HCT116 (cell line): ENCODE measurements at regions not wholly inside any gene's neighbourhood (a gene's known extent, or its start where the extent isn't known, plus 50 kb on each side); places are given as distances from the start of the nearest gene placed in this dataset.

Source experiments
- ATAC-seq: fragments of 200-7000 bp; cut with Tn5 transposase; 2 replicates; pipeline ENCODE4 v1.9.1; 2020; ENCODE audit warnings: mild to moderate bottlenecking, moderate library complexity
- BruUV-seq: library from RNA; stranded (reverse); fragments of 400-500 nt; replicated peaks from 2 replicates; lab custom pipeline; 2021; lab: Mats Ljungman, UMichigan
- CTCF ChIA-PET: fragments of 300-600 bp; sonication (Branson Sonifier 250); formaldehyde crosslinking; loops from one replicate; lab custom pipeline; 2021; ENCODE audit warnings: antibody characterized with exemption; lab: Charles Lee
- POLR2A ChIA-PET: fragments of 300-600, 350-600 bp; sonication (Branson Sonifier 250); formaldehyde crosslinking; loops from one replicate; lab custom pipeline; 2021; ENCODE audit warnings: antibody characterized with exemption; lab: Charles Lee
- RAD21 ChIA-PET, 2 experiments: fragments of 300-600 bp; sonication (Branson Sonifier 250); formaldehyde crosslinking; loops; one replicate each; lab custom pipeline; 2023; ENCODE audit warnings: low total read pairs in 2 of 2; ENCODE audit not compliant: uncharacterized antibody in 2 of 2, unreplicated experiment in 2 of 2, low non-redundant PET in 1 of 2; lab: Charles Lee
- DNase-seq: peaks from one replicate; pipeline ENCODE4 v3.0.0-alpha.2; 2010; ENCODE audit warnings: low read depth, low spot score
- H2AFZ ChIP-seq: fragments of 200-600 bp; shearing (Covaris generic), sonication (generic); 2 replicates; pipeline ENCODE4 v1.6.1; 2017; ENCODE audit warnings: low read depth, mixed run types, mixed read lengths, antibody characterized with exemption, low read length; ENCODE audit not compliant: poor library complexity, severe bottlenecking
- H3K27ac ChIP-seq: 2 replicates; pipeline ENCODE4 v1.5.1; 2012; ENCODE audit warnings: low read depth, low read length
- H3K27me3 ChIP-seq: fragments of 200-600 bp; sonication (generic); 2 replicates; pipeline ENCODE4 v1.6.1; 2016; ENCODE audit warnings: mixed run types, low read length, mixed read lengths; ENCODE audit not compliant: insufficient read depth
- H3K36me3 ChIP-seq, 2 experiments: fragments of 200-500 bp in 1 of 2; fragments of 200-600 bp in 1 of 2; sonication (Bioruptor generic) in 1 of 2; sonication (generic) in 1 of 2; 2 replicates each; pipeline versions ENCODE4 v1.5.1 to v1.6.1; 2014 to 2016; ENCODE audit warnings: low read length in 2 of 2, inconsistent platforms in 1 of 2, mixed read lengths in 1 of 2, mixed run types in 1 of 2; ENCODE audit not compliant: insufficient read depth in 2 of 2, control insufficient read depth in 1 of 2
- H3K4me1 ChIP-seq, 2 experiments: fragments of 200-600 bp in 1 of 2; sonication (generic) in 1 of 2; 2 replicates each; pipeline versions ENCODE4 v1.5.1 to v1.6.1; 2012 to 2017; ENCODE audit warnings: low read length in 2 of 2, inconsistent platforms in 1 of 2, mild to moderate bottlenecking in 1 of 2, mixed read lengths in 1 of 2, mixed run types in 1 of 2, moderate library complexity in 1 of 2; ENCODE audit not compliant: insufficient read depth in 2 of 2, control insufficient read depth in 1 of 2
- H3K4me2 ChIP-seq: fragments of 200-600 bp; sonication (generic); 2 replicates; pipeline ENCODE4 v1.6.1; 2017; ENCODE audit warnings: mixed run types, low read length, mixed read lengths
- H3K4me3 ChIP-seq, 2 experiments: fragments of 200-600 bp in 1 of 2; sonication (generic) in 1 of 2; replicated peaks in 1 of 2; 2 replicates each; pipeline ENCODE4 v1.5.1; 2011 to 2016; ENCODE audit warnings: low read length in 2 of 2, control low read depth in 1 of 2, low read depth in 1 of 2, mild to moderate bottlenecking in 1 of 2, mixed read lengths in 1 of 2, mixed run types in 1 of 2
- H3K79me2 ChIP-seq: fragments of 200-600 bp; sonication (generic); 2 replicates; pipeline ENCODE4 v1.6.1; 2017; ENCODE audit warnings: mild to moderate bottlenecking, mixed run types, low read length, moderate library complexity, mixed read lengths; ENCODE audit not compliant: insufficient read depth
- H3K9ac ChIP-seq: fragments of 200-600 bp; sonication (generic); 2 replicates; pipeline ENCODE4 v1.6.1; 2016; ENCODE audit warnings: low read length, mixed read lengths
- H3K9me2 ChIP-seq: fragments of 200-600 bp; sonication (generic), shearing (Covaris generic); 2 replicates; pipeline ENCODE4 v1.6.1; 2017; ENCODE audit warnings: mixed run types, mild to moderate bottlenecking, moderate library complexity; ENCODE audit not compliant: insufficient read depth
- H3K9me3 ChIP-seq, 2 experiments: fragments of 200-500 bp in 1 of 2; fragments of 200-600 bp in 1 of 2; sonication (Bioruptor generic) in 1 of 2; sonication (generic) in 1 of 2; 2 replicates each; pipeline ENCODE4 v1.6.1; 2014 to 2017; ENCODE audit warnings: low read length in 2 of 2, mixed read lengths in 2 of 2, inconsistent platforms in 1 of 2, low read depth in 1 of 2, mild to moderate bottlenecking in 1 of 2, mixed run types in 1 of 2, moderate library complexity in 1 of 2; ENCODE audit not compliant: control insufficient read depth in 1 of 2, insufficient read depth in 1 of 2
- H4K20me1 ChIP-seq: fragments of 200-600 bp; sonication (generic), shearing (Covaris generic); 2 replicates; pipeline ENCODE4 v1.6.1; 2017; ENCODE audit warnings: mixed run types, mild to moderate bottlenecking, moderate library complexity; ENCODE audit not compliant: insufficient read depth
- ATF3 ChIP-seq: IDR thresholded peaks from 2 replicates; pipeline ENCODE4 v1.6.1; 2012
- CBX3 ChIP-seq: IDR thresholded peaks from 2 replicates; pipeline ENCODE4 v1.6.1; 2012; ENCODE audit warnings: low read depth
- CEBPB ChIP-seq: IDR thresholded peaks from 2 replicates; pipeline ENCODE4 v1.6.1; 2012; ENCODE audit warnings: low read depth
- CTCF ChIP-seq, 3 experiments: fragments of 200-600 bp in 1 of 3; sonication (generic) in 1 of 3; IDR thresholded peaks in 2 of 3; conservative IDR thresholded peaks in 1 of 3; 2 replicates each; pipeline ENCODE4 v1.5.1; 2012 to 2017; ENCODE audit warnings: low read depth in 2 of 3, low read length in 2 of 3, antibody characterized with exemption in 1 of 3, borderline replicate concordance in 1 of 3, control low read depth in 1 of 3, mild to moderate bottlenecking in 1 of 3, mixed read lengths in 1 of 3, mixed run types in 1 of 3, moderate library complexity in 1 of 3; ENCODE audit not compliant: insufficient read depth in 1 of 3
- EGR1 ChIP-seq: IDR thresholded peaks from 2 replicates; pipeline ENCODE4 v1.6.1; 2012; ENCODE audit warnings: low read depth
- ELF1 ChIP-seq: IDR thresholded peaks from 2 replicates; pipeline ENCODE4 v1.6.1; 2012; ENCODE audit warnings: low read depth, borderline replicate concordance
- EZH2 ChIP-seq: fragments of 200-600 bp; sonication (generic); IDR thresholded peaks from 2 replicates; pipeline ENCODE4 v1.6.1; 2017; ENCODE audit warnings: antibody characterized with exemption, mixed run types
- EZH2phosphoT487 ChIP-seq: fragments of 200-600 bp; IDR thresholded peaks from 2 replicates; pipeline ENCODE4 v1.6.1; 2018; ENCODE audit warnings: antibody characterized with exemption, borderline replicate concordance
- FOSL1 ChIP-seq: IDR thresholded peaks from 2 replicates; pipeline ENCODE4 v1.6.1; 2012; ENCODE audit warnings: low read depth
- JUND ChIP-seq: IDR thresholded peaks from 2 replicates; pipeline ENCODE4 v1.6.1; 2012
- MAX ChIP-seq: IDR thresholded peaks from 2 replicates; pipeline ENCODE4 v1.6.1; 2012
- RAD21 ChIP-seq: IDR thresholded peaks from 2 replicates; pipeline ENCODE4 v1.6.1; 2012; ENCODE audit warnings: low read depth, mild to moderate bottlenecking
- REST ChIP-seq: IDR thresholded peaks from 2 replicates; pipeline ENCODE4 v1.6.1; 2012; ENCODE audit warnings: low read depth
- SP1 ChIP-seq: IDR thresholded peaks from 2 replicates; pipeline ENCODE4 v1.6.1; 2012; ENCODE audit warnings: low read depth
- SRF ChIP-seq: IDR thresholded peaks from 2 replicates; pipeline ENCODE4 v1.6.1; 2012; ENCODE audit warnings: low read depth
- TCF7L2 ChIP-seq: IDR thresholded peaks from 2 replicates; pipeline ENCODE4 v1.7.0; 2011; ENCODE audit warnings: borderline replicate concordance, inconsistent platforms; ENCODE audit not compliant: insufficient read depth, insufficient read length; ENCODE audit errors: extremely low read depth
- ZNF274 ChIP-seq: fragments of 200-500 bp; sonication (Bioruptor generic); IDR thresholded peaks from 2 replicates; pipeline ENCODE4 v1.6.1; 2014; ENCODE audit warnings: mild to moderate bottlenecking, low read depth, low read length, inconsistent platforms
- intact Hi-C: fragments of 100-400 bp; cut with micrococcal nuclease; formaldehyde crosslinking; loops from 2 replicates; pipeline ENCODE4 v1.10.0; 2022

GRCh38 chr6:74087899-74088298, 391.9 kb downstream of the CD109 start:
- TF ChIP-seq REST (no peak), CTCF (IDR thresholded peaks at IDR 0.05 in 2 of 3, conservative IDR thresholded peaks at IDR 0.05 in 1 of 3; ENCODE audit: borderline replicate concordance in 1 of 3, insufficient read depth in 1 of 3, low read depth in 2 of 3, low read length in 2 of 3) (peak in 2 of 3 experiments; percentile 29 to 31; a peak in 3 of 6 replicates), CEBPB (no peak), ZNF274 (no peak), RAD21 (peak; percentile 55), SP1 (no peak), TCF7L2 (no peak), SRF (no peak), ELF1 (no peak), EGR1 (no peak), EZH2 (no peak), EZH2phosphoT487 (no peak), JUND (no peak), ATF3 (no peak), CBX3 (no peak), FOSL1 (no peak), MAX (no peak)
- Histone ChIP-seq H3K4me3 (no peak overlapping the region), H4K20me1 (no peaks in the 10 kb centered on the region), H3K9ac (no peak overlapping the region), H3K4me2 (no peak overlapping the region), H3K9me2 (no peaks in the 10 kb centered on the region), H3K27me3 (no peaks in the 10 kb centered on the region), H3K27ac (no peak overlapping the region), H3K9me3 (no peaks in the 10 kb centered on the region), H2AFZ (peak overlapping the region; percentile 56), H3K4me1 (no peaks in the 10 kb centered on the region), H3K36me3 (no peaks in the 10 kb centered on the region), H3K79me2 (no peaks in the 10 kb centered on the region)
- ChIA-PET CTCF (interaction anchor here (1.0 to 1.8 kb wide), 7 partner anchors 321 to 1123 kb away, joined by 3 to 9 read pairs (median 3); partner anchors contain the start of gene COL12A1), POLR2A (no interaction called here), RAD21 (interaction anchor here in 1 of 2 experiments (1.2 kb wide), 1 partner anchor 1116 kb away, joined by 3 read pairs; no protein-coding TSS in a partner anchor)
- intact Hi-C loops = no loop called here
- BruUV-seq = no TSS peak
- ATAC-seq (no peak), DNase-seq (peak; percentile 6)
